ENCODE measurements at regions not wholly inside any gene's neighbourhood (a gene's known extent, or its start where the extent isn't known, plus 50 kb on each side); places are given as distances from the start of the nearest gene placed in this dataset.

DNA sequence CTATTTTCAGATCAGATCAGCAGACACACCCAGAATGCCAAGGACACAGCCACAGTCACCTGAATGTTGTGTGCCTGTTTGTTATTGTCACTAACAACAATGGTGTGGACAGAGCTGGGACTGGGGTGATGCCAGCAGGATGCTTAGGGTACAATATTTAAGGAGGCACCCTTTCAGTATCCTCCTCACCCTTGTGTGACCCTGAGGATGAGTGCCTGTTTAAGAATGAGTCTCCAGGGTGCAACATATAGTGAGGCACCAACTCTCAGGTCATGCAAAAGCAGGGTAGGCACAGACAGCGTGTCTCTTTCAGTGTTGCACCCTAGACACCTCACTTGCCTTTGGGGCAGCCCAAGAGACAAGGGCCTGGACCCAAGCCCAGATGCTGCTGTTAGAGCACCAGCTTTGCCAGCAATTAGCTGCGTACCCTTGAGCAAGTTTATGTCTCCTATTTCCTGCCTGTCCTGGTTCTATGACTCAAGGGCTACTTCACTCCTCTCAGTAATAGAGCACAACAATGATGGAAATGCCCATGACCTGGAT is 122.6 kb downstream of the AQP9 start:
- no peak overlapping the region for H3K27ac Mint-ChIP-seq
- intact Hi-C loops (cut with micrococcal nuclease) = no loop called here
- H3K4me1 Mint-ChIP-seq = peaks cover 3% of the 10 kb centered on the region

DNA sequence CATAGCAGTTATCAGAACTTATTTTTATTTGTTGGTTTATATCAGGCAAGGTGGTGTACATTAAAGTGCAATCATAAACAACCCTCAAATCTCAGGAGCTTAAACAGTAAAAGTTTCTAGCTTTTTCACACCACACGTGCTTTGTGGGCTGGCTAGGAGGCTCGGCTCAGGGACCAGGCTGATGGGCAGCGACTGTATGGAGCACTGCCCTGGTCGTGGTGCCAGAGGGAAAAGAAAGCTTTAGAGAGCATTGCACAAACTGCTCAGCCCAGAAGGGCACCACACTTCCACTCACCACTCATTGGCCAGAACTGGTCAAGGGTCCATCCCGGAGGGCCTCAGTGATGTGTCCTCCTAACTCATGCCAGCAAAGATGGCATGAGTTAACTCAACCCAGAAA is 123.2 kb downstream of the AQP9 start:
- no peak overlapping the region for H3K27ac Mint-ChIP-seq

More for the DNA sequence above, 122.6 kb downstream of the AQP9 start:
- no peaks in the 10 kb centered on the region for H3K36me3 Mint-ChIP-seq (ENCODE audit: low read depth)
- no peak for DNase-seq
- no peak overlapping the region for H3K4me3 Mint-ChIP-seq
- H3K9me3 Mint-ChIP-seq = no peaks in the 10 kb centered on the region
- peaks cover 10% of the 10 kb centered on the region for H3K27me3 Mint-ChIP-seq

DNA sequence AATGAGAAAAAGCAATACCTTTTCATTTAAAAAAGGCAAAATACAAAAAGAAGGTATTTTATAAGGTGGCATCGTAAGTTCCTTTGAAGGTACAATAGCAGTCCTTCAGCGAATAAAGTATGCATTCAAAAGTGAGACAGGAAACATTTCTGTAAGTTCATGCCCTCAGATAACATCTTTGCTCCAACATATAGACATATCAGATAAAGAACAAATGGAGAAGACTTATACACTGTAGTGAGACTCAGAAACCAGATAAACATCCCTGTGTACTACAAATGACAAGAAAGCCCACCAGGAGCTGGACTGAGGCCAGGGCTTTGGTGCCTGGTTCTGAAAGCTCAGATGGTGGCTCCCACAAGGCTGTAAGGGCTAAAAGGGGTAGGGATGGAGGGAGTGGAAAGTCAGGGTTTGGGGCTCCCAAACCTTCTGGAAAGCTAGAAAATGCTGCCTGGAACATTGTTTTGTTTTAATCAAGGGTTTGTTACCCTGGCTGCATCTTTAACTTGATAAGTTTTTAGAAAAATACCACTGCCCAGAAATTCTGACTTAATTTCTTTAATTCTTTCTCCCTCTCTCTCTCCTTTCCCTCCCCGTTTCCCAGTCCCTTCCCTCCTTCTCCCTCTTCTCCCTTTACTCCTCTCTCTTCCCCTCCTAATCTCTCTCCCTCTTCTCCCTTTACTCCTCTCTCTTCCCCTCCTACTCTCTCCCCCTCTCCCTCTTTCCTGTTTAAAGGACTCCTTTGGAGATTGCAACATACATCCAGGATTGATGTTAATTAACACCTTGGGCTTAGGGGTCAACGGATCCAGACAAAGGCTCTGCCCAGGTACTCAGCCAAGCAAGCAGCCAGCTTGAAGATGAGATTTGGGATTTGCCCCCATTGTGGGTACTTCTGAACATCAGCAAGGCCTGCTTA is 126.1 kb downstream of the AQP9 start:
- Mint-ChIP-seq H3K27me3 (no peaks in the 10 kb centered on the region), H3K27ac (no peak overlapping the region), H3K9me3 (no peaks in the 10 kb centered on the region), H3K36me3 (ENCODE audit: low read depth) (no peaks in the 10 kb centered on the region), H3K4me1 (peaks cover 5% of the 10 kb centered on the region), H3K4me3 (no peak overlapping the region)
- no peak for DNase-seq
- intact Hi-C loops (cut with micrococcal nuclease) = no loop called here

More for the DNA sequence above, 123.2 kb downstream of the AQP9 start:
- Mint-ChIP-seq H3K27me3 (peaks cover 4% of the 10 kb centered on the region), H3K9me3 (no peaks in the 10 kb centered on the region), H3K4me1 (peaks cover 3% of the 10 kb centered on the region), H3K4me3 (no peak overlapping the region), H3K36me3 (ENCODE audit: low read depth) (no peaks in the 10 kb centered on the region)
- no peak for DNase-seq
- intact Hi-C loops (cut with micrococcal nuclease) = no loop called here

DNA sequence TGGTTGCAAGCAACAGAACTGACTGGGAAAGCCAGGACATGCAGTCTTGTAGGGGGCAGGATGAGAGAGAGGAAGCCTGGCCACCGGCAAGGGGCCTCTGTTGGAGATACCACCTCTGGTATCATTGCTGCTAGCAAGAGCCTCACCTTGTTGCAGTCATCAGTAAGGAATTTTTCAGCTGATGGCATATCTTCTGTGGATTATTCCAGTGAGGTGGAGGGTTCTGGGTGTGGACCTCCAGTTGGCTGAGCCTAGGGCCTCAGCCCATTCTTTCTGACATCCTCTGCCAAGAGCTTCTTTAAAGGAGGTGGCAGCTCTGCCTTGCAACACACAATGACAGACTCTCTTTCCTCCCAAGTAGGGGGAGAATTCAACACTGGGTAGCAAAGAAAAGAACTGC is 128.9 kb downstream of the AQP9 start:
- intact Hi-C loops (cut with micrococcal nuclease) = no loop called here
- DNase-seq = no peak
- peaks cover 10% of the 10 kb centered on the region for H3K9me3 Mint-ChIP-seq
- peaks cover 7% of the 10 kb centered on the region for H3K36me3 Mint-ChIP-seq (ENCODE audit: low read depth)
- H3K4me3 Mint-ChIP-seq = no peak overlapping the region
- peaks cover 16% of the 10 kb centered on the region for H3K4me1 Mint-ChIP-seq
- no peak overlapping the region for H3K27ac Mint-ChIP-seq
- H3K27me3 Mint-ChIP-seq = no peaks in the 10 kb centered on the region

DNA sequence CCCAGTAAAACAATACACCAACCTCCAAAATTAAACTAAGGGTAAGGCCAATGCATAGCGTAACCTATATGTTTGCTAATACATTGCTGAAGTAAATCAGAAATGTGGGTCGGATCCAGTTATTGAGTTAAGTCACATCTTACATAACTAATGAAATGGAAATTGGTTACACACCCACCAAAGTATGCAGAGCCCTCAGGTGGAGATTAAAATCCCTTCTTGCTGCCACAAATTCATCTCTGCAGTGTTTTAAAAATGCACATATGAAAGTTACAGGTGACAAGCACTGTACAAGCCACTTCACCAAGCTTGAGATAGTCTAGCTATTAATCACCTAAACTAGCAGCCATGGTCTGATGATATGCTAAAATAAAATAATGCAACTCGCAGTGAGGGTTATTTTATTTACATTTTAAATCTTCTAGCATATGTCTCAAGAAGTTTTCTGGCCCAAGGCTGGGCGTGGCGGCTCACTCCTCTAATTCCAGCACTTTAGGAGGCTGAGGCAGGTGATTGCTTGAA is 130.6 kb downstream of the AQP9 start:
- no peak overlapping the region for H3K27ac Mint-ChIP-seq
- no peak for DNase-seq
- peaks cover 10% of the 10 kb centered on the region for H3K9me3 Mint-ChIP-seq
- peaks cover 16% of the 10 kb centered on the region for H3K4me1 Mint-ChIP-seq
- H3K36me3 Mint-ChIP-seq (ENCODE audit: low read depth) = peaks cover 7% of the 10 kb centered on the region
- H3K27me3 Mint-ChIP-seq = no peaks in the 10 kb centered on the region
- H3K4me3 Mint-ChIP-seq = no peak overlapping the region
- intact Hi-C loops (cut with micrococcal nuclease) = no loop called here

DNA sequence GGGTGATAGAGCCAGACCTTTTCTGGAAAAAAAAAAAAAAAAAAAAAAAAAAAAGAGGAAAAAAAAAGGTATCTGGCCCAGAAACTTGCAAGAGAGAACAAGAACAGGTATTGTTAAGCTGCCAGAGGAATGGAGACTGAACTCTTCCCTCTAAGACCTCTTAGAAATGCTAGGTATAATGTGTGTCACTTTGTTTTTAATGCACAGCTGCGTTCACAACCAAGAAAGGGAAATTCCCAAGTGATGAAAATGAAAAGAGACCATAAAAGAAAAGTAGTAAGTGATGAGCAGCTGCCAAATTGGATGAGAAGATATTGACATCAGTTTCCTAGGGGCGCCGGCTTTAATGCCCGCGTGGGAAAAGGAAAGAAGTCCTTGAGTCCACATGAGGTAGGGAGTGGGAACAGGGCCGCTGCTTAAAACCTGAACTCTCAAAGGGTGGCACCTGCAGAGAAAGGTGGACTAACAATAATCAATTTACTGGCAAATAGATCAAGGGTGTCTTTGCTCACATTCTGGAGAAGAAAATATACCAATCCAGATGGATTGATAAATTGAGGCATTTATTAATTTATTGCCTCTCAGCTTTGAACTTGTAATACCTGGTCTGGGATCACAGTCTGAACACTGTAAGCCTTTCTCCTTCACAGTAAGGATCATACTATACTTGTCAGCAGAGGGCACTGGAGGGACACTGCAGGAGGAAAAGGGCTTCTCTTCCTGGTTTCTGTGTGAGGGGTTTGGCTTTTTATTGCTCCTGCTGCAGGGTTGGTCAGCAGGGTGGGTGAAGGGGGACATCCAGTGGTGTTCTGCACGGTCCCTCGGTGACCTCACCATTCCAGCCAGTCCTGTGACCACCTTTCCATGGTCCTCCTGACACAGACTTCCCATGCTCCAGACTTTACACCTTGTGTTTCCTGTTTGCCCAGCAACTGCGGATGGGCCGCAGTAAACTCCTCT is 131.6 kb downstream of the AQP9 start:
- peaks cover 14% of the 10 kb centered on the region for H3K4me1 Mint-ChIP-seq
- no peaks in the 10 kb centered on the region for H3K27me3 Mint-ChIP-seq
- H3K27ac Mint-ChIP-seq = peak overlapping the region; percentile 63
- peak; percentile 83 for DNase-seq
- H3K4me3 Mint-ChIP-seq = peak overlapping the region; percentile 15
- H3K9me3 Mint-ChIP-seq = peaks cover 10% of the 10 kb centered on the region
- peaks cover 7% of the 10 kb centered on the region for H3K36me3 Mint-ChIP-seq (ENCODE audit: low read depth)
- intact Hi-C loops (cut with micrococcal nuclease) = loop anchor here (5.0 to 10.0 kb wide), 2 partner anchors 145 to 478 kb away; partner anchors contain the start of gene ADAM10

DNA sequence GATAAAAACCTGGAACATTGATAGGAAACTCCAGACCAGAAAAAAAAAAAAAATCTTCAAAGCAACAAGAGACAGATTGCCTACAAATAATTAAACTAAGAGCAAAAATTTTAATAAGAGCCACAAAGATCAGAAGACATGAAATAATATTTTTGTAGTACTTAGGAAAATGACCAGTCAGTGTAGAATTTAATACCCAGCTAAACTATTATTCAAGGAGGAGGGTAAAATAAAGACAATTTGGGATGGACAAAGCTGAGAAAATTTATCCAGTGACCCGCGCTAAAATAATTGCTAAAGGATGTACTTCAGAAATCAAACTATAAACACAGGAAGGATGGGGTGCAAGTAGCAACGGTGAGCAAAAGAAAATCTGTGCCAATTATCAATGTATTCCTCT is 133.2 kb downstream of the AQP9 start:
- intact Hi-C loops (cut with micrococcal nuclease) = loop anchor here (5.0 to 10.0 kb wide), 2 partner anchors 143 to 476 kb away; partner anchors contain the start of gene ADAM10
- DNase-seq = no peak

DNA sequence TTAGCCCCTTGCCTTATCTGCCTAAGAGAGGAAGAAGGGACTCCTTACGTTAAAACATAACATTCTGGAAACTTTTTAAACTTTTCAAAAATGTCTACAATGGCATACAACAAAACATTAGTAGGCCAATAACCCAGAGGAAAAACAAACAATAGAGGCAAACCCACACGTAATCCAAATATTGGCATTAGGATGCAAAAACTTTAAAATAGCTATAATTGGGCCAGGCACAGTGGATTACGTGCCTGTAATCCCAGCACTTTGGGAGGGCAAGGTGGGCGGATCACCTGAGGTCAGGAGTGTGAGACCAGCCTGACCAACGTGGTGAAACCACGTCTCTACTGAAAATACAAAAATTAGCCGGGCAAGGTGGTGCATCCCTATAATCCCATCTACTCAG is 134.9 kb downstream of the AQP9 start:
- Mint-ChIP-seq H3K9me3 (peaks cover 10% of the 10 kb centered on the region), H3K27ac (no peak overlapping the region), H3K4me3 (no peak overlapping the region), H3K4me1 (peaks cover 14% of the 10 kb centered on the region), H3K36me3 (ENCODE audit: low read depth) (peaks cover 7% of the 10 kb centered on the region), H3K27me3 (peaks cover 2% of the 10 kb centered on the region)
- no peak for DNase-seq
- intact Hi-C loops (cut with micrococcal nuclease) = loop anchor here (5.0 to 10.0 kb wide), 2 partner anchors 142 to 474 kb away; partner anchors contain the start of gene ADAM10

More for the DNA sequence above, 133.2 kb downstream of the AQP9 start:
- Mint-ChIP-seq H3K27me3 (no peaks in the 10 kb centered on the region), H3K36me3 (ENCODE audit: low read depth) (peaks cover 7% of the 10 kb centered on the region), H3K4me3 (no peak overlapping the region), H3K9me3 (peaks cover 10% of the 10 kb centered on the region), H3K4me1 (peaks cover 14% of the 10 kb centered on the region), H3K27ac (no peak overlapping the region)

DNA sequence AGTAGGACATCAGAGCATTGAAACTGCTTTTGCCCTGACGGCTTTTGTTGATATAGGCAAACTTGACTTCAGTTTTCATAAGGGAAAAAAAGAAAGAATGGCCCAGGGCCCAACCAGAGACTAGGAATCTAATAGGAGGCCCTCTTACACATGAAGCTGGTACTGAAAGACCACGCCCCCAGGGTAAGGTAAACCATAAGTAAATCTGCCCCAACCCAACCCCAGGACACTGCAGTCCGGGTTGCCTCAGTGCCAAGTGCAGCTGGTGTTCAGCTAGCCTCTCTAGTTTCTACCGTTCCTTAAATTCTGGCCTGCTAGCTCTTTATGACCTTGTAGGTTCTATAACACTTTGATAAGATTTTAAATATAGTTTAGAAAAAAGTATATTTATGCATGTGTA is 136.7 kb downstream of the AQP9 start:
- Mint-ChIP-seq H3K9me3 (peaks cover 10% of the 10 kb centered on the region), H3K27me3 (peaks cover 13% of the 10 kb centered on the region), H3K4me1 (peaks cover 6% of the 10 kb centered on the region), H3K4me3 (no peak overlapping the region), H3K27ac (no peak overlapping the region), H3K36me3 (ENCODE audit: low read depth) (peaks cover 7% of the 10 kb centered on the region)
- intact Hi-C loops (cut with micrococcal nuclease) = loop anchor here (5.0 to 10.0 kb wide), 2 partner anchors 140 to 472 kb away; partner anchors contain the start of gene ADAM10
- no peak for DNase-seq

DNA sequence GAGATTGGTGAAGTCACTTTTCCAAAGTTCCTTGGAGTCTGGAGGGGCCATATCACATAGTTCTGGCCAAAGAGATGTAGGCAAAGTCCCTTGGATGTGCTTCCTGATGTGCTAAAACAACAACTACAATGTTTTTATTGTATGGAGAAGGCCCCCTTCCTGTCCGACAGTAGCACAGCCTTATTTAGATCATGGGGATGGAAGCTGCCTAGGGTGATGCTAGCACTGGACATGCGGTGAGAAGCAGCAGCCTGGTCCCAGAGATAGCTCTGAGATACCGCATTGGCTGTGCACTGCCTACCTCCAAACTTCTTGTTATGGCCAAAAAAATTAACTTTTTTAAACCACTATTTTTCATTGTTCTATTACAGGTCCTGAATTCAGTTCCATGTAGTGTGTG is 137.6 kb downstream of the AQP9 start:
- Mint-ChIP-seq H3K4me1 (no peaks in the 10 kb centered on the region), H3K4me3 (no peak overlapping the region), H3K36me3 (ENCODE audit: low read depth) (peaks cover 7% of the 10 kb centered on the region), H3K27me3 (peaks cover 17% of the 10 kb centered on the region), H3K9me3 (peaks cover 10% of the 10 kb centered on the region), H3K27ac (no peak overlapping the region)
- no peak for DNase-seq
- intact Hi-C loops (cut with micrococcal nuclease) = loop anchor here (10.0 kb wide), 1 partner anchor 139 kb away; no protein-coding TSS in a partner anchor

DNA sequence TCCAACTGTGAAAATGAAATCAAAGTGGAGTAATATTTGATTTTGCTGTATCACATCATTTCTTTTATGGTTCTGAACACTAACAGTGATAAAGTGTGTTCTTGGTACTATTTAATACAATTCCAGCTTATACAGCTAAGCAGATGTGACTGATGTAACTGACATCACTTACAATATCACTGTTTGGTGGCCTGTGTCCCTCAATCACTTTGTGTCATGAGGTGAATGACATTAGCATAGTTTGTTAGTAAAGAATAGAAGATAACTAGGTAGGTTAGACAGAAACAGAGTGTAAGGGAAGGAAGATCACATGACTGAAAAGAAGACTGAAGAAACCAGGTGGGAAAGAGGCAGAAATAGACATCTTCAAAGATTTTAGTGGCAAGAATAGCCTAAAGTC is 138.7 kb downstream of the AQP9 start:
- H3K9me3 Mint-ChIP-seq = no peaks in the 10 kb centered on the region
- no peak overlapping the region for H3K27ac Mint-ChIP-seq
- intact Hi-C loops (cut with micrococcal nuclease) = loop anchor here (10.0 kb wide), 1 partner anchor 138 kb away; no protein-coding TSS in a partner anchor
- H3K4me1 Mint-ChIP-seq = no peaks in the 10 kb centered on the region
- H3K36me3 Mint-ChIP-seq (ENCODE audit: low read depth) = no peaks in the 10 kb centered on the region
- DNase-seq = no peak
- H3K4me3 Mint-ChIP-seq = no peak overlapping the region
- peaks cover 21% of the 10 kb centered on the region for H3K27me3 Mint-ChIP-seq

DNA sequence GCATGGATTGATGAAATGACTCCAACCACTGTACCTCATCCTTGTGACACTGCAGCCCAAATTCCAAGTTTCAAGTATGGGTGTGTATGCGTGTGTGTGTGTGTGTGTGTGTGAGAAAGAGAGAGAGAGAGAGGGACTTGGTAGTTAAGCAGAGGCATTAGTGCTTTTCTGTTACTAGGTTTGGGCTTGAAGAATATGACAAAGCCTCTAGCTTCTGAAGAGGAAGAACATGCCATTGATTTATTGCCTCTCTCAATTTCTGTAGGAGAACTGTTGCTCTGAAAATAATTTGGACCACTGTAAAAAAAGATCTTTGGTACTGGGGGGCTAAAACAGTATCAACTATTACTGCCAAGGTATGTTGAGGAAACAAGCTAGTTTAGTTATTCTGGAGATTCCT is 139.2 kb downstream of the AQP9 start:
- Mint-ChIP-seq H3K27ac (no peak overlapping the region), H3K9me3 (no peaks in the 10 kb centered on the region), H3K27me3 (peaks cover 23% of the 10 kb centered on the region), H3K4me3 (no peak overlapping the region), H3K4me1 (no peaks in the 10 kb centered on the region), H3K36me3 (ENCODE audit: low read depth) (no peaks in the 10 kb centered on the region)
- intact Hi-C loops (cut with micrococcal nuclease) = loop anchor here (10.0 kb wide), 1 partner anchor 137 kb away; no protein-coding TSS in a partner anchor
- DNase-seq = no peak

DNA sequence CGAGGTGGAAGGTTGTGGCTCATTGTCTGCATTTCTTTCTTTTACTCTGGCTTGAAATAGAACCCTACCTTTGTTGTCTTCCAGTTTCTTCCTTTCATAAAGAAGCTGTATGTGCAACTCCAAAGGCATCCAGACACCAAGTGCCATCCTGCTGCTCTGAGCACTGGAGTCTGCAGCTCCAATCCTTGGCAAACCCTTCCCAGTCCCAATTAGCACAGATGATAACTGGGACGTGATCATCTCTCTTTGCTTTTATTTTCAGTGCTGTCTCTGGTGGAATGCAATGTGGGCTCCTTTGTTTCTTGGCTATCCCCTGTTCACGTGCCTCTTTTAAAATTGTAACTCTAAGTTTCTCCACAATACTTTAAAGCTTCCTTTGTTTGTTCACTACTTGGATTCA is 140.9 kb downstream of the AQP9 start:
- intact Hi-C loops (cut with micrococcal nuclease) = loop anchor here (10.0 kb wide), 1 partner anchor 136 kb away; no protein-coding TSS in a partner anchor
- Mint-ChIP-seq H3K36me3 (ENCODE audit: low read depth) (no peaks in the 10 kb centered on the region), H3K9me3 (no peaks in the 10 kb centered on the region), H3K27me3 (peaks cover 23% of the 10 kb centered on the region), H3K4me3 (no peak overlapping the region), H3K27ac (no peak overlapping the region), H3K4me1 (no peaks in the 10 kb centered on the region)
- DNase-seq = no peak

Measured in activated CD4-positive, alpha-beta T cell treated with anti-CD3 and anti-CD28 coated beads, Interleukin-2, amount 10 ng/mL, durations not matched to agents 24 days and 14 days (primary cell).